Neuronal stem cell (in vitro differentiated cells): ENCODE measurements at regions not wholly inside any gene's neighbourhood (a gene's known extent, or its start where the extent isn't known, plus 50 kb on each side); places are given as distances from the start of the nearest gene placed in this dataset.

ENCODE experiments used
- DNase-seq: peaks from one replicate; pipeline ENCODE4 v3.0.0-alpha.2; 2013; ENCODE audit warnings: low spot score
- H2AFZ ChIP-seq: one replicate; pipeline ENCODE4 v1.6.1; 2013; ENCODE audit warnings: mild to moderate bottlenecking, low read length, inconsistent platforms
- H2AK5ac ChIP-seq: 2 replicates; pipeline ENCODE4 v1.6.1; 2013; ENCODE audit warnings: low read depth, mild to moderate bottlenecking, inconsistent platforms, low read length, moderate library complexity, mixed read lengths
- H2BK120ac ChIP-seq: 2 replicates; pipeline ENCODE4 v1.6.1; 2013; ENCODE audit warnings: low read depth, mild to moderate bottlenecking, inconsistent platforms, low read length, moderate library complexity, mixed read lengths
- H2BK12ac ChIP-seq: one replicate; pipeline ENCODE4 v1.6.1; 2013; ENCODE audit warnings: low read length, inconsistent platforms
- H2BK15ac ChIP-seq: 2 replicates; pipeline ENCODE4 v1.6.1; 2013; ENCODE audit warnings: mild to moderate bottlenecking, low read length, inconsistent platforms, mixed read lengths
- H2BK5ac ChIP-seq: one replicate; pipeline ENCODE4 v1.6.1; 2013; ENCODE audit warnings: inconsistent platforms, mild to moderate bottlenecking, low read length, moderate library complexity
- H3K14ac ChIP-seq: one replicate; pipeline ENCODE4 v1.6.1; 2013; ENCODE audit warnings: low read length, inconsistent platforms
- H3K18ac ChIP-seq: 2 replicates; pipeline ENCODE4 v1.6.1; 2013; ENCODE audit warnings: low read length, inconsistent platforms
- H3K23ac ChIP-seq: 2 replicates; pipeline ENCODE4 v1.6.1; 2013; ENCODE audit warnings: low read depth, mild to moderate bottlenecking, mixed read lengths, low read length, inconsistent platforms; ENCODE audit not compliant: poor library complexity
- H3K27ac ChIP-seq: replicated peaks from 3 replicates; pipeline ENCODE4 v1.5.1; 2013; ENCODE audit warnings: low read length, inconsistent platforms
- H3K27me3 ChIP-seq, 3 experiments: 2 replicates each; pipeline ENCODE4 v1.6.1; 2013; ENCODE audit warnings: low read length in 3 of 3, mild to moderate bottlenecking in 2 of 3, inconsistent platforms in 1 of 3, low read depth in 1 of 3, mixed read lengths in 1 of 3, moderate library complexity in 1 of 3; ENCODE audit not compliant: control insufficient read depth in 3 of 3, insufficient read depth in 3 of 3
- H3K36me3 ChIP-seq, 2 donors: replicated peaks in 1 of 2; 2 replicates each; pipeline ENCODE4 v1.6.1; 2013; ENCODE audit warnings: low read length in 2 of 2; ENCODE audit not compliant: control insufficient read depth in 2 of 2, insufficient read depth in 2 of 2
- H3K4ac ChIP-seq: 2 replicates; pipeline ENCODE4 v1.6.1; 2013; ENCODE audit warnings: inconsistent platforms, mild to moderate bottlenecking, low read length, moderate library complexity
- H3K4me1 ChIP-seq, 2 donors: 1 replicate in 1 of 2; 2 replicates in 1 of 2; pipeline ENCODE4 v1.6.1; 2013; ENCODE audit warnings: low read length in 2 of 2, low read depth in 1 of 2; ENCODE audit not compliant: control insufficient read depth in 2 of 2, insufficient read depth in 1 of 2
- H3K4me2 ChIP-seq: one replicate; pipeline ENCODE4 v1.6.1; 2013; ENCODE audit warnings: mild to moderate bottlenecking, low read length, inconsistent platforms; ENCODE audit not compliant: insufficient read depth, poor library complexity, severe bottlenecking
- H3K4me3 ChIP-seq, 2 donors: 2 replicates each; pipeline ENCODE4 v1.5.1; 2013; ENCODE audit warnings: low read length in 2 of 2, mild to moderate bottlenecking in 2 of 2, inconsistent platforms in 1 of 2, moderate library complexity in 1 of 2
- H3K79me1 ChIP-seq: one replicate; pipeline ENCODE4 v1.6.1; 2013; ENCODE audit warnings: low read depth, mild to moderate bottlenecking, inconsistent platforms, low read length, moderate library complexity
- H3K9ac ChIP-seq: one replicate; pipeline ENCODE4 v1.6.1; 2013; ENCODE audit warnings: mild to moderate bottlenecking, low read depth, low read length, inconsistent platforms; ENCODE audit not compliant: poor library complexity
- H3K9me3 ChIP-seq, 2 donors: replicated peaks in 1 of 2; 2 replicates each; pipeline versions ENCODE3 to v1.6.1; 2013; ENCODE audit warnings: low read length in 2 of 2, mild to moderate bottlenecking in 2 of 2, inconsistent platforms in 1 of 2, low read depth in 1 of 2, mixed read lengths in 1 of 2, moderate library complexity in 1 of 2; ENCODE audit not compliant: control insufficient read depth in 2 of 2, insufficient read depth in 1 of 2
- H4K8ac ChIP-seq: one replicate; pipeline ENCODE4 v1.6.1; 2013; ENCODE audit warnings: low read depth, mild to moderate bottlenecking, inconsistent platforms, low read length, moderate library complexity
- H4K91ac ChIP-seq: one replicate; pipeline ENCODE4 v1.6.1; 2013; ENCODE audit warnings: low read length, low read depth, mild to moderate bottlenecking, inconsistent platforms; ENCODE audit not compliant: poor library complexity
- WGBS, 2 donors: extraction: QIAGEN DNeasy Blood & Tissue Kit; methylation state at CpG; one replicate each; pipeline ENCODE4 v1.1.7; 2013; ENCODE audit warnings: missing lambda C conversion rate in 2 of 2, mixed read lengths in 1 of 2; ENCODE audit not compliant: insufficient read length in 2 of 2, insufficient replicate concordance in 1 of 2; ENCODE audit errors: extremely low coverage in 2 of 2; 5-methylcytosine and 5-hydroxymethylcytosine counted together

DNA sequence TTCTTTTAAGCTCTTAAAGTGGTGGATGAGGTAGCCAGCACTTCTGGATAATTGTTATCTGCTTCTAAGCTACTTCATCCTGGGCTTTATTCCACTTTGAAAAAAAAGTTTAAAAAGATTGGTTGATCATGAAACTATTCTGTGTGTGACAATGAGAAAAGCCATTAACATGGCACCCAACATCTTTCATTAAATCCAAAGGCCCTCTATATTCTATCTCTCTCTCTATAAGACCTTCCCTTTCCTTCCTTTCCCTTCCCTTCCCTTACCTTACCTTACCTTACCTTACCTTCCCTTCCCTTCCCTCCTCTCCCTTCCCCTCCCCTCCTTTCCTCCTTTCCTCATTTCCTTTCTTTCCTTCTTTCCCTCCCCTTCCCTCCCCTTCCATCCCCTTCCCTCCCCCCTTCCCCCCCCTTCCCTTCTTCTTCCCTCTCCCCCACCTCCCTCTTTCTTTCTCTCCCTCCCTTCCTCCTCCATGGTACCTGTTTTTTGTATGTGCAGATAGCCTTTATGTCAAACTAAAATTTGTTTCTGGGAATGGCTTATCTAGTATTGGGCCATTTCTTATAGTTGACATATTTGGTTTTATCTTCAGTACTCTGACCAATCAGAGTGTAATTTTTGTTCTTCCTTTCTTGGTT, 218.7 kb downstream of the DKK1 start:
- no peak overlapping the region for H2AFZ ChIP-seq
- no peak overlapping the region for H3K9ac ChIP-seq
- H3K4ac ChIP-seq = no peak overlapping the region
- no peak overlapping the region for H4K91ac ChIP-seq
- H3K14ac ChIP-seq = no peak overlapping the region
- no peaks in the 10 kb centered on the region for H3K27me3 ChIP-seq
- H3K9me3 ChIP-seq = no peaks in the 10 kb centered on the region
- no peaks in the 10 kb centered on the region for H3K4me1 ChIP-seq
- DNase-seq = no peak
- no peaks in the 10 kb centered on the region for H3K36me3 ChIP-seq
- H2BK15ac ChIP-seq = no peak overlapping the region
- H3K18ac ChIP-seq = no peak overlapping the region
- H3K27ac ChIP-seq = no peak overlapping the region
- no peak overlapping the region for H2BK12ac ChIP-seq
- H3K4me2 ChIP-seq = no peak overlapping the region
- H3K79me1 ChIP-seq = no peaks in the 10 kb centered on the region
- H3K23ac ChIP-seq = no peak overlapping the region
- no peak overlapping the region for H2BK120ac ChIP-seq
- no peak overlapping the region for H3K4me3 ChIP-seq
- no peak overlapping the region for H2AK5ac ChIP-seq
- no peak overlapping the region for H2BK5ac ChIP-seq
- H4K8ac ChIP-seq = no peak overlapping the region

DNA sequence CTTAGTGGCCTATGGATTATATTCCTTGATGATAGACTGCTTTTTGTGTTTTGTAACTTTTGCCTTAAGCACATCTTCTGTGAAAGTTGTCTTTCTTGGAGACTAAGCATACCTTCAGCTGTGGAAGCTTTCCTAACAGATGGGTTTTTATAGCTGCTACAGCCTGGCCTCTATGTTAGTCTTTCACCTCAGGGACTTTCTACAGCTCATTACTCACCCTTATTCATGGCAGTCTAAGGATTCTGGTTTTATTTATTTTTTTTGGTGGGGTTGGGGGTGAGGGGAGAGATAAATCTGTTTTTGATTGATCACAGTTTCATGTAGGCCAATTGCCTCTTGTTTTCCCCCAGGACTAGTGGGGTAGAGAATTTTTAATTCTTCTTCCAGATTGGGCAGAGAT, 219.9 kb downstream of the DKK1 start:
- Histone ChIP-seq H3K79me1 (no peaks in the 10 kb centered on the region), H3K36me3 (no peaks in the 10 kb centered on the region), H2AFZ (no peak overlapping the region), H3K18ac (no peak overlapping the region), H3K9ac (no peak overlapping the region), H3K27ac (no peak overlapping the region), H3K4me2 (no peak overlapping the region), H2BK5ac (no peak overlapping the region), H2AK5ac (no peak overlapping the region), H3K4ac (no peak overlapping the region), H3K9me3 (no peaks in the 10 kb centered on the region), H3K27me3 (no peaks in the 10 kb centered on the region), H3K23ac (no peak overlapping the region), H2BK120ac (no peak overlapping the region), H2BK12ac (no peak overlapping the region), H3K14ac (no peak overlapping the region), H4K91ac (no peak overlapping the region), H3K4me1 (no peaks in the 10 kb centered on the region), H2BK15ac (no peak overlapping the region), H3K4me3 (no peak overlapping the region), H4K8ac (no peak overlapping the region)
- DNase-seq = no peak

GRCh38 chr10:52539463-52539862, 225.4 kb downstream of the DKK1 start:
- no peaks in the 10 kb centered on the region for H3K79me1 ChIP-seq
- no peak overlapping the region for H3K23ac ChIP-seq
- no peak overlapping the region for H2BK12ac ChIP-seq
- no peak overlapping the region for H2BK15ac ChIP-seq
- no peak overlapping the region for H3K4ac ChIP-seq
- H3K27ac ChIP-seq = no peak overlapping the region
- no peak overlapping the region for H4K91ac ChIP-seq
- no peak overlapping the region for H3K4me2 ChIP-seq
- no peak for DNase-seq
- no peak overlapping the region for H2BK120ac ChIP-seq
- no peak overlapping the region for H3K14ac ChIP-seq
- H3K36me3 ChIP-seq = no peaks in the 10 kb centered on the region
- H3K27me3 ChIP-seq = no peaks in the 10 kb centered on the region
- no peak overlapping the region for H2BK5ac ChIP-seq
- WGBS, 2 donors = no CpG with 5 or more reads among the region's 2 CpGs
- peak overlapping the region; percentile 7 for H3K18ac ChIP-seq
- H2AFZ ChIP-seq = no peak overlapping the region
- no peak overlapping the region for H2AK5ac ChIP-seq
- H3K9me3 ChIP-seq = no peaks in the 10 kb centered on the region
- no peak overlapping the region for H4K8ac ChIP-seq
- no peak overlapping the region for H3K9ac ChIP-seq
- no peak overlapping the region for H3K4me3 ChIP-seq
- peaks cover 0 to 2% of the 10 kb centered on the region in 2 donors for H3K4me1 ChIP-seq

GRCh38 chr10:52540479-52540984, 226.5 kb downstream of the DKK1 start:
- Histone ChIP-seq H2AFZ (no peak overlapping the region), H3K27me3 (no peaks in the 10 kb centered on the region), H4K8ac (no peak overlapping the region), H2AK5ac (no peak overlapping the region), H4K91ac (no peak overlapping the region), H2BK120ac (no peak overlapping the region), H3K4me1 (peaks cover 0 to 2% of the 10 kb centered on the region in 2 donors), H3K14ac (no peak overlapping the region), H3K4ac (no peak overlapping the region), H2BK12ac (no peak overlapping the region), H3K9ac (no peak overlapping the region), H3K4me3 (no peak overlapping the region), H3K79me1 (no peaks in the 10 kb centered on the region), H3K23ac (no peak overlapping the region), H3K18ac (no peak overlapping the region), H2BK15ac (no peak overlapping the region), H2BK5ac (no peak overlapping the region), H3K36me3 (no peaks in the 10 kb centered on the region), H3K27ac (no peak overlapping the region), H3K9me3 (no peaks in the 10 kb centered on the region), H3K4me2 (no peak overlapping the region)
- no peak for DNase-seq
- WGBS, 2 donors = no CpG with 5 or more reads among the region's 2 CpGs
